ENCODE measurements at regions not wholly inside any gene's neighbourhood (a gene's known extent, or its start where the extent isn't known, plus 50 kb on each side); places are given as distances from the start of the nearest gene placed in this dataset.

DNA sequence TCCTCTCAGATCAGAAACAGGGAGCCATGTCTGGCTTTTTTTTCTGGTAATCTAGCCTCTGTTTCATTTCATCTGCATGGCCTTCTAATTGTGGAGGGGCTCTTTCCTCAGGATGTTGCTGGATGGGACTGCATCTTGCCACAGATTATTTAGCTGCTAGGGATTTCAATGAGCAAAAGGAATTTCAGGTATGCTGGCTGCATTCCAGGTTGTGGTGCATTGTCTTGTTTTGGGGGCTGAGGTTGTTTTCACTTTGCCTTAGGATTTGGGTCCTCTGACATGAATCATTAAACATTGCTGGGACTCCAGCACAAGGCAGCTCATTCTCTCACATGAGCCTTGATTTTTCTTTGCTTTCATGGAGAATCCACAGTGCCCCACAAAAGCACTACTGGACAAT lies 789.3 kb upstream of the TSPY4 start:
- H3K27me3 ChIP-seq (ENCODE audit: control insufficient read depth in 1 of 2, insufficient read depth in 2 of 2, low read length in 2 of 2) = no peaks in the 10 kb centered on the region
- no peaks in the 10 kb centered on the region for H3K79me2 ChIP-seq (ENCODE audit: insufficient read depth, low read length)
- ATAC-seq (no peak), DNase-seq (ENCODE audit: low spot score) (no peak), FAIRE-seq (no peak)
- no peak overlapping the region for H2AFZ ChIP-seq (ENCODE audit: low read length)
- TF ChIP-seq PAF1 (CRISPR knock-in tag; IDR thresholded peaks at IDR 0.05) (no peak), ZNF207 (IDR thresholded peaks at IDR 0.05; ENCODE audit: borderline replicate concordance) (no peak)
- no peak overlapping the region for H3K27ac ChIP-seq (ENCODE audit: extremely low read length, insufficient read depth, low read length)
- peaks cover 34% of the 10 kb centered on the region for H3K9me3 ChIP-seq (ENCODE audit: low read length)
- ChIA-PET POLR2A (no interaction called here), CTCF (ENCODE audit: low intra/inter-chr PET ratio, low total read pairs) (no interaction called here)
- no TSS peak for BruUV-seq (replicated peaks)
- H3K9ac ChIP-seq (ENCODE audit: insufficient read depth, low read depth, low read length) = no peak overlapping the region
- no peak overlapping the region for H3K4me2 ChIP-seq (ENCODE audit: low read depth, low read length)
- no peaks in the 10 kb centered on the region for H3K4me1 ChIP-seq (ENCODE audit: insufficient read depth, low read length)
- H3K4me3 ChIP-seq (replicated peaks in 1 of 3; ENCODE audit: insufficient read depth in 1 of 3, low read depth in 2 of 3, low read length in 3 of 3) = no peak overlapping the region
- H4K20me1 ChIP-seq (ENCODE audit: insufficient read depth, low read length) = no peaks in the 10 kb centered on the region
- intact Hi-C loops (cut with micrococcal nuclease; ENCODE audit: unreplicated experiment) (no loop called here), in situ Hi-C loops (cut with HindIII; ENCODE audit: extremely low pct_ligation_motif_present, low pct_unique_long_range_greater_than_20kb) (loop anchor here (25.0 kb wide), 1 partner anchor 114 kb away; no protein-coding TSS in a partner anchor)
- H3K36me3 ChIP-seq (replicated peaks in 1 of 2; ENCODE audit: control insufficient read depth in 1 of 2, insufficient read depth in 2 of 2, low read length in 2 of 2) = no peaks in the 10 kb centered on the region

- CTCF ChIA-PET (ENCODE audit: low intra/inter-chr PET ratio, low total read pairs) = no interaction called here
- H3K4me1 ChIP-seq (ENCODE audit: insufficient read depth, low read length) = no peaks in the 10 kb centered on the region
- in situ Hi-C loops (cut with HindIII; ENCODE audit: extremely low pct_ligation_motif_present, low pct_unique_long_range_greater_than_20kb) (no loop called here), intact Hi-C loops (cut with micrococcal nuclease; ENCODE audit: unreplicated experiment) (no loop called here)
- FAIRE-seq (no peak), DNase-seq (ENCODE audit: low spot score) (no peak), ATAC-seq (no peak)
- no CpG with 5 or more reads among the region's 2 CpGs for WGBS (ENCODE audit: low lambda C conversion rate)
- no peaks in the 10 kb centered on the region for H4K20me1 ChIP-seq (ENCODE audit: insufficient read depth, low read length)
- no peak overlapping the region for H3K27ac ChIP-seq (ENCODE audit: extremely low read length, insufficient read depth, low read length)
- no TSS peak for BruUV-seq (replicated peaks)
- H3K36me3 ChIP-seq (replicated peaks in 1 of 2; ENCODE audit: control insufficient read depth in 1 of 2, insufficient read depth in 2 of 2, low read length in 2 of 2) = no peaks in the 10 kb centered on the region
- no peaks in the 10 kb centered on the region for H3K27me3 ChIP-seq (ENCODE audit: control insufficient read depth in 1 of 2, insufficient read depth in 2 of 2, low read length in 2 of 2)
- no peak overlapping the region for H2AFZ ChIP-seq (ENCODE audit: low read length)
- no peak overlapping the region for H3K4me2 ChIP-seq (ENCODE audit: low read depth, low read length)
- POLR2A ChIA-PET = no interaction called here
- peaks cover 41% of the 10 kb centered on the region for H3K9me3 ChIP-seq (ENCODE audit: low read length)
- H3K4me3 ChIP-seq (replicated peaks in 1 of 3; ENCODE audit: insufficient read depth in 1 of 3, low read depth in 2 of 3, low read length in 3 of 3) = no peak overlapping the region
- no peak overlapping the region for H3K9ac ChIP-seq (ENCODE audit: insufficient read depth, low read depth, low read length)
- no peaks in the 10 kb centered on the region for H3K79me2 ChIP-seq (ENCODE audit: insufficient read depth, low read length)
- TF ChIP-seq REPIN1 (CRISPR knock-in tag; IDR thresholded peaks at IDR 0.05; ENCODE audit: borderline replicate concordance, low read depth) (no peak), PHF20 (CRISPR knock-in tag; IDR thresholded peaks at IDR 0.05) (no peak), TGIF2 (CRISPR knock-in tag; IDR thresholded peaks at IDR 0.05) (no peak), NFIB (CRISPR knock-in tag; IDR thresholded peaks at IDR 0.05; ENCODE audit: borderline replicate concordance) (no peak), ZBTB3 (CRISPR knock-in tag; IDR thresholded peaks at IDR 0.05; ENCODE audit: borderline replicate concordance, low read depth) (no peak), ESRRA (CRISPR knock-in tag; IDR thresholded peaks at IDR 0.05; ENCODE audit: low read depth) (no peak), ZNF598 (CRISPR knock-in tag; IDR thresholded peaks at IDR 0.05; ENCODE audit: borderline replicate concordance) (no peak), THAP11 (CRISPR knock-in tag; IDR thresholded peaks at IDR 0.05) (no peak), ZBTB38 (CRISPR knock-in tag; IDR thresholded peaks at IDR 0.05) (no peak), ZNF263 (CRISPR knock-in tag; IDR thresholded peaks at IDR 0.05) (no peak)
- TF ChIP-seq, protein P1, sequence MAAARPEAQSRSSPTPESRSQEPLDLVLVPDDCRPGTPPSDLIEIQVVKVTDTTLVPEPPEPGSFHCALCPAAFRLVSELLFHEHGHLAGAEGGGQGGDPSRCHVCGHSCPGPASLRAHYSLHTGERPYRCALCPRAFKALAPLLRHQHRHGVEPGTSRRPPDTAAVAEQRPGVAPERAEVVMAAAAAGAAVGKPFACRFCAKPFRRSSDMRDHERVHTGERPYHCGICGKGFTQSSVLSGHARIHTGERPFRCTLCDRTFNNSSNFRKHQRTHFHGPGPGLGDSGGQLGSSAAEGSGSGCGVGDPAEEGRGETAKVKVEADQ (CRISPR knock-in tag; IDR thresholded peaks at IDR 0.05; ENCODE audit: borderline replicate concordance) = no peak
- TF ChIP-seq, protein P2, sequence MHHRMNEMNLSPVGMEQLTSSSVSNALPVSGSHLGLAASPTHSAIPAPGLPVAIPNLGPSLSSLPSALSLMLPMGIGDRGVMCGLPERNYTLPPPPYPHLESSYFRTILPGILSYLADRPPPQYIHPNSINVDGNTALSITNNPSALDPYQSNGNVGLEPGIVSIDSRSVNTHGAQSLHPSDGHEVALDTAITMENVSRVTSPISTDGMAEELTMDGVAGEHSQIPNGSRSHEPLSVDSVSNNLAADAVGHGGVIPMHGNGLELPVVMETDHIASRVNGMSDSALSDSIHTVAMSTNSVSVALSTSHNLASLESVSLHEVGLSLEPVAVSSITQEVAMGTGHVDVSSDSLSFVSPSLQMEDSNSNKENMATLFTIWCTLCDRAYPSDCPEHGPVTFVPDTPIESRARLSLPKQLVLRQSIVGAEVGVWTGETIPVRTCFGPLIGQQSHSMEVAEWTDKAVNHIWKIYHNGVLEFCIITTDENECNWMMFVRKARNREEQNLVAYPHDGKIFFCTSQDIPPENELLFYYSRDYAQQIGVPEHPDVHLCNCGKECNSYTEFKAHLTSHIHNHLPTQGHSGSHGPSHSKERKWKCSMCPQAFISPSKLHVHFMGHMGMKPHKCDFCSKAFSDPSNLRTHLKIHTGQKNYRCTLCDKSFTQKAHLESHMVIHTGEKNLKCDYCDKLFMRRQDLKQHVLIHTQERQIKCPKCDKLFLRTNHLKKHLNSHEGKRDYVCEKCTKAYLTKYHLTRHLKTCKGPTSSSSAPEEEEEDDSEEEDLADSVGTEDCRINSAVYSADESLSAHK (CRISPR knock-in tag; IDR thresholded peaks at IDR 0.05; ENCODE audit: borderline replicate concordance) = no peak
- TF ChIP-seq, protein P3, sequence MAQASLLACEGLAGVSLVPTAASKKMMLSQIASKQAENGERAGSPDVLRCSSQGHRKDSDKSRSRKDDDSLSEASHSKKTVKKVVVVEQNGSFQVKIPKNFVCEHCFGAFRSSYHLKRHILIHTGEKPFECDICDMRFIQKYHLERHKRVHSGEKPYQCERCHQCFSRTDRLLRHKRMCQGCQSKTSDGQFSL (CRISPR knock-in tag; IDR thresholded peaks at IDR 0.05) = no peak
- TF ChIP-seq, protein P4, sequence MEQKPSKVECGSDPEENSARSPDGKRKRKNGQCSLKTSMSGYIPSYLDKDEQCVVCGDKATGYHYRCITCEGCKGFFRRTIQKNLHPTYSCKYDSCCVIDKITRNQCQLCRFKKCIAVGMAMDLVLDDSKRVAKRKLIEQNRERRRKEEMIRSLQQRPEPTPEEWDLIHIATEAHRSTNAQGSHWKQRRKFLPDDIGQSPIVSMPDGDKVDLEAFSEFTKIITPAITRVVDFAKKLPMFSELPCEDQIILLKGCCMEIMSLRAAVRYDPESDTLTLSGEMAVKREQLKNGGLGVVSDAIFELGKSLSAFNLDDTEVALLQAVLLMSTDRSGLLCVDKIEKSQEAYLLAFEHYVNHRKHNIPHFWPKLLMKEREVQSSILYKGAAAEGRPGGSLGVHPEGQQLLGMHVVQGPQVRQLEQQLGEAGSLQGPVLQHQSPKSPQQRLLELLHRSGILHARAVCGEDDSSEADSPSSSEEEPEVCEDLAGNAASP (CRISPR knock-in tag; IDR thresholded peaks at IDR 0.05; ENCODE audit: borderline replicate concordance) = no peak
Observed at GRCh38 chrY:8551323-8551722, 785.9 kb upstream of the TSPY4 start.

Measured in HepG2 (cell line).